Activated CD4-positive, alpha-beta T cell treated with anti-CD3 and anti-CD28 coated beads, Interleukin-2, Interleukin-4, amounts not matched to agents 100 ng/mL and 50 ng/mL, durations not matched to agents 16 hours and 8 hours (primary cell): ENCODE measurements at regions not wholly inside any gene's neighbourhood (a gene's known extent, or its start where the extent isn't known, plus 50 kb on each side); places are given as distances from the start of the nearest gene placed in this dataset.
"Not testable (repeated sequence)": the region's sequence is repeated elsewhere in the genome, so short reads cannot be mapped to it uniquely, and the experiment has no call there.

Experiments
- DNase-seq: peaks from one replicate; pipeline ENCODE4 v3.0.0-alpha.2; 2020; ENCODE audit warnings: low spot score

GRCh38 chr6:156688620-156688971, 88.6 kb upstream of the ARID1B start:
- DNase-seq, result no peak

DNA sequence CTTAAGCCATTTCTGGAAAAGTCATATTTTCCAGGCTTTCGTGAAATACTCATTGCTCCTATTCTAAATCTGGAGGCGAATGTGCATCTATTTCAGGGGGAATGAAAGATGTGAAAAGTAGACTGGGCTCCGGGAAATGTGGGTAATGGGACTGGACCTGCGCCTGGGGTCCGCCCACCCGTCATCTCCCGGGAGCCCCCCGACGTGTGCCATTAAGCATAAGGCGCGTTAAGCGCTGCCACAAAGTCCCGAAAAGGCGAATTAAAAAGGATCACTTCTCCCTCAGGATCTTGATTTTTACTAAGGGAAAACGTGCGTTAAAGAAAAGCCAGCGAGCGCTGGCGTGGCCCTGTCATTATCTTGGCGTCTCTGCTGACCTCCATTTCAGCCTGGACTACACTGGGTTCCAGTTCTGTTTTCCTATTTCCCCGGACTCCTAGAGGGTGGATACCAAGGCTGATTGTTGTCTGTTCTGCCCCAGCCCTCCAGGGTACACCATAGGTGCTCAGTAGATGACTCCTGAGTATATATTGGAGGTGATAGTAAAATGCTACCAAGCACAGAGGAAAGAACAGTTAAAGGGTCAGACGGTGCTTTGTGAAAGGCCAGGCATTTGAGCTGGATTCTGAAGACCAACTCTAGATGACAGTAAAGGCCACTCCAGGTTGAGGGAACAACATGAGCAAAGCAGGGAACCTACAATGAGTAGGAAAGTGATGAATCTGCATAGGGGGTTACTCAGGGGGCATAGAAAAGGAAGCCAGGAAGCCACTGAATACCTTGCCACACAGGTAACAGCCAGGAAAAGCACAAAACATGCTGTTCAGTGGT, 89.2 kb upstream of the ARID1B start:
- DNase-seq, result no peak

DNA sequence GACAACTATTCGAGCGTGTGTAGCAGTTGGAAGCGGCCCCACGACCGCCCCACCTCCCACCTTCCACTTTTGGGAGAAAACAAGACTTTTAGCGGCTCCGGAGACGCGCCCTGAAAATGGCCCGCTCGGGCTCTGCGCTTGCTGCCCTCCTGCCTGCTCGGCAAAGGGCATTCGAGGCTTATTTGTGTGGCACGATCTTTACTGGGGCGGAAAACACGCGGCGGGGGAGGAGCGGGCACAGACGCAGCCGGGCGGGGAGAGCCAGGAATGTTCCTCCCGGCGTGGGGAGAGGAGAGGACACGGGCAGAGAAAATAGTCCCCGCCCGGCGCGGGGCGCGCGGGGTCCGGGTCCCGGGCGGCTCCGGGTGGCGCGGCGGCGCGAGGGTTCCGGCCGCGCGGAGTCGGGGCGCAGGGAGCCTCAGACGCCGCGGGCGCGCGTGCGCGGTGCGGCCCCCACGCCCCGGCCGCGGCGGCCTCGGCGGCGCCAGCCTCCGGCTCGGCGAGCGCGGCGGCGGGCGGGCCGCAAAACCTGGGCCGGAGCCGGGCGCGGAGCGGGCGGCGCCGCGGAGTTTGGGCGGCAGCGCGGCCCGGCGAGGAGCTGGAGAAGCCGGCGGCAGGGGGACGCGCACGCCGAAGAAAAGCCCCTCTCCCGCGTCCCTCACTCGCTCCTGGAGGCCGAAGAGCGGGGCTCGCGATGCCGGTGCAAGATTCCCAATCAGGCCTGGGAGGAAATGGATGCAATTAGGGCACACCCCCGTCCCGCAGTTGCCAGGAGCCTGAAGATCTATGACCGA, 90.0 kb upstream of the ARID1B start:
- DNase-seq, result peak; percentile 60

DNA sequence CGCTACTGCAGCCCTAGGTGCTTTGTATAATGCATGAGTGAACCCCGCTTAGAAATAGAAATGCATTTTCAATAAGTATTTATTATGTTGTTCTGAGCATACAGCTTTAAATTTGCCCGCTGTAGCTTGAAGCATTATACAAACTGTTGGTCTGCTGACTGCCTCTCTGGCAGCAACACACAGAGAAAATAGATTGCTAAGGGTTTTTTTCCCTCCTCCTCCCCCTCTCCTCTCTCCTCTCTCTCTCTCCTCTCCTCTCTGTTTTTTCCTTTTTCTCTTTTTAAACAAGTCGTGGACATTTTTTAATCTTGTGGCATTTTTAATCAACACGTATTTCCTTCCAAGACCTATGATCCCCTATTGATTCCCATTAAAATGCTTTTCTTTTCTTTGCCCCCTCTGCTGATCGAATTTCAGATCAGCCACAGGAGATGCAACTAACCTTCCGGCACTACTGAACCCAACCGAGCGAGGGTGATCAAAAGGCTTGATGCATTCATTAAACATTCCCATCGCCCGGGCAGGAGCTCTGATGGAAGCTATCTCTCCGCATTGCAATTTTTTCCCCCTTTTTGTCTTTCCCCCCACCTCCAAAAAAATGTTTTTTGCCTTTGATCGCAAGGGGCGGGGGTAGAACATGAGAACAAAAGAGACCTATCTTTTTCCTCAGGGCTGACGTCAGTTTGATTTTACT, 90.7 kb upstream of the ARID1B start:
- DNase-seq, result peak; percentile 28

DNA sequence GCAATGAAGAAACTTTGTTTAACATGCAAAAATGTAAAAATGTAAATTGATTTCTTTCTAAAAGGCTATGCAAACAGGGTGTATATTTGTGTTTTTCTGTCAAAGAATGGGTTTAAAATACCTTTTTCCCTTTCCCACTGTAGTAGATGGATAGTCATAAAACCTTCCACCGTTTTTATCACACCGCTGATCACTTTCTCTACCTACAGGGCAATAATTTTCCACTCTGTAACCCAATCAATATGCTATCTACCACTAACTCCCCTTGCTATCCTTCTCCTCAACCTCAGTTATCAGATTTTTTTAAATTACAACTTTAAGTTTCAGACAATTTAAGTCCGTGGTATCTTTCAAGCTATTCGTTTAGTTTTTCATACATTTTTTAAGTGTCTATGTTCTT, 91.4 kb upstream of the ARID1B start:
- no peak for DNase-seq

DNA sequence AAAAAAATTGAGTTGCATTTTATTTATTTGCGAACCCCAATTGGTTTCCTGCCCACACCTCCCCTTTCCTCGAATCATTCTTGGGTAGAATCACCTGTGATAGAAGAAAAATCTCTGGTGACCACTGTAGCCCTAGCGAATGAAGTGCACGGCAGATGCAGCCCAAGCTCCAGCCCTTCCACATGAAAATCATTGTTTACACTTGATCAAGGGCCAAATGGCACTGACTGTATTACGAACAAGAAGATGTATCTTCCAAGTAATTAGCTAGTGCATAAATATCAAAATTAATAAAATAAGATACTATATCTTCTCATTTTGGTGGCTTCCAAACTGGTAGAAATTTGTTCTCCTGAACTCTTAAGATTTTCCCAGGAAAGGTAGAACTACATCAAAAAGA, 93.4 kb upstream of the ARID1B start:
- no peak for DNase-seq

GRCh38 chr6:156676721-156677120, 100.5 kb upstream of the ARID1B start:
- DNase-seq, result no peak

DNA sequence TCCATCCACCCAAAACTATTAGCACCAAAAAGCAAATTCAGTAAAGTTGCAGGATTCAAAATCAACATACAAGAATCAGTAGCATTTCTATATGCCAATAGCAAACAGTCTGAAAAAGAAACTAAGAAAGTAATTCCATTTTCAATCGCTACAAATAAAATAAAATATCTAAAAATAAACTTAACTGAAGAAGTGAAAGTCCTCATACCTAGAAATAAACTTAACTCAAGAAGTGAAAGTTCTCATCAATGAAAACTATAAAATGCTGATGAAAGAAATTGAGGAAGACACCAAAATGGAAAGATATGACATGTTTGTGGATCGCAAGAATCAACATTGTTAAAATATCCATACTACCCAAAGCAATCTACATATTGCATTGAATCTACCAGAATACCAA, 103.0 kb upstream of the ARID1B start:
- DNase-seq, result no peak

GRCh38 chr6:156670097-156670496, 107.1 kb upstream of the ARID1B start:
- not testable (repeated sequence) for DNase-seq

GRCh38 chr6:156662025-156662445, 115.1 kb upstream of the ARID1B start:
- DNase-seq, result no peak

DNA sequence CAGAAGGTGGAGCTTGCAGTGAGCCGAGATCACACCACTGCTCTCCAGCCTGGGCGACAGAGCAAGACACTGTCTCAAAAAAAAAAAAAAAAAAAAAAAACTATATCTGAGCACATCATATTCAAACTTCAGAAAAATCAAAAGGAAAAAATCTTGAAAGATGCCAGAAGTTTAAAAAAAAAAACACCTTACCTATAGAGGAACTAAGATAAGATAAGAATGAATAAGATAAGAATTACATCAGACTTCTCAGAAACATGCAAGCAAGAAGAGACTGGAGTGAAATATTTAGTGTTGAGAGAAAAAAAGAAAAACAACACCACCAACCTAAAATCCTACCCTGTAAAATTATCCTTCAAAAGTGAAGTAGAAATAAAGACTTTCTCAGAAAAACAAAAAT, 116.8 kb upstream of the ARID1B start:
- DNase-seq, result no peak

DNA sequence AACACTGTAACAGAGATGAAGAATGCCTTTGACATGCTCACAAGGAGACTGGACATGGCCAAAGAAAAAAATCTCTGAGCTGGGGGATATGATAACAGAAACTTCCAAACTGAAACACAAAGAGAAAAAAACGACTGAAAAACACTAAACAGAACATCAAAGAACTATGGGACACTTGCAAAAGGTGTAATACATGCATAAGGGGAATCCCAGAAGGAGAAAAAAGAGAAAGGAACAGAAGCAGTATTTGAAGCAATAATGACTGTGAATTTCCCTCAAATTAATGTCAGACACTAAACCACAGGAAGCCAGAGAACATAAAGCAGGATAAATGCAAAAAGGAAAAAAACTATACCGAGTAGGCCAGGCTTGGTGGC, 117.4 kb upstream of the ARID1B start:
- no peak for DNase-seq

- no peak for DNase-seq
Observed at GRCh38 chr6:156658966-156659821, 118.0 kb upstream of the ARID1B start.

DNA sequence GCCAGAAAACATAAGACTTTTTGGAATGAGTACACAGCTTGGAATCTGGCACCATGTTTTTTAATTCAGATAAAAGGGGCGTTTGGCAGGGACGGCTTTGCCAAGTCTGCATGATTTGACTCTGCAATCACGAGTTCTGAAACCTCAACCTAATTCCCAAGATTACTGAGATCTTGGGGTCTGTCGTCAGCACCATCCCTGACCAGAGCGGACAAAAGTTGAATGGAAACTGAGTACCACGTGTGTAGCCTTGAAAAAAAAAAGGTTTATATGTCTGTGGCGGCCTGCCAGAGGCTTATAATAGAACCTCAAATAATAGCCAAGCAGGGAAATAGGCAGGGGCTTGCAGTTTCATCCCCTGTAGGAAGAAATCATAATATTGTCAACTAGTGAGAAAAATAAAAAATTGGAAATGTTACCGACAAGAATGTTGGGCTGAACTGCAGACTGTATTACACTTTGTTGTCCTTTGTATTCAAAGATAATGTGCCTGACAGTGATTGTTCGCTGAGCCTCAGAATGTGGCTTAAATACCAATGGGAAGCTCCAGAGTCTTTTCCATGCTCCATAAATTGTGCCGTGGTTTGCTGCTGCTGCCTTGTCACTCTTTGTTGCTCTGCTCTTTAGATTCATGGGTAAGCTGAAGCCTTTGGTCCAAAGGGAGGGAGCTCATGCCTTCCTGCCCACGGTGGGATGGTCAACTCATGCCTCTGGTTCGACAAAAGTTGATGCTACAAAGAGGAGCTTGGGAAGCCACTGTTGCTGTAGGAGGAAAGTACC, 118.8 kb upstream of the ARID1B start:
- DNase-seq, result no peak

- no peak for DNase-seq
Observed at GRCh38 chr6:156657296-156657695, 119.9 kb upstream of the ARID1B start.

GRCh38 chr6:156654919-156655918, 122.0 kb upstream of the ARID1B start:
- no peak for DNase-seq

DNA sequence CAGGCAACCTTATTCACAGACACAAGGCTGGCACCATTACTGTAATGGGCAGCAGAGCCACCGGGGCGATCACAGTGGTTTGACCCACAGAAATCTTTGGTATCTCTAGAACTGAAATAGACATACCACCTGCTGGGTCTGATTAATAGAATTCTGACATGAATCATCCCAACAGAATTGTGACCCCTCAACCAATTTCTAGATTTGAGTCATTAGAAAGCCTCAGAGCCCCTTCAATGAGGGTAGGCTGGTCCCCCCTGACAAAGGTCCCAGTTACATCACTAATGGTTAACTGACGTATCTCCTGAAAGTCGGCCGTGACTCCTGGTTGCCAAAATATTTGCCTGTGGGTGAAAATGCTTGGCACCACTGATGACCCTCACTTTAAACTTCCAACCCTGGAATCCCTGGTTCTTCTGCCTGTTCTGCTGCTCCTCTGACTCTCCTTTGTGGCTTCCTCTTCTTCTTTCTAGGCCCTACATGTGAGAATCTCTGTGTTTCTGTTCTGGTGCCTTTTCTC, 124.9 kb upstream of the ARID1B start:
- no peak for DNase-seq

DNA sequence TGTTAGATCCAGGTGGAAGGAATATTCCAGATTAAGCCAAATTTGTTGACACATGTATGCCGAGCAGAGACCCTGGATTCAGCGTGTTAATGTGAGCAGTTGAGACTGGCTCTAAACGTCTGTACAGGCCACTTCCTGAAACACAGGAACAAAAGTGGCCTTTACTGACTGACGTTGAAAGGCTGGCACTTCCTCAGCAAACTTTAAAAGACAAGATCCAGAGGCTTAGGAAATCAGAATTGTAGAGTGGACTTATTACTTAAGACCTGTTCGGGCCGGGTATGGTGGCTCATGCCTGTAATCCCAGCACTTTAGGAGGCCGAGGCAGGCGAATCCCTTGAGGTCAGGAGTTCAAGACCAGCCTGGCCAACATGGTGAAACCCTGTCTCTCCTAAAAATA, 125.7 kb upstream of the ARID1B start:
- no peak for DNase-seq

GRCh38 chr6:156650896-156651390, 126.2 kb upstream of the ARID1B start:
- no peak for DNase-seq
